Neural cell (in vitro differentiated cells): ENCODE measurements at regions not wholly inside any gene's neighbourhood (a gene's known extent, or its start where the extent isn't known, plus 50 kb on each side); places are given as distances from the start of the nearest gene placed in this dataset.

Experiments used
- H2AFZ ChIP-seq: fragments of 200-600, 300-800 bp; sonication (generic), shearing (Covaris generic); 2 replicates; pipeline ENCODE4 v1.6.0; 2014; ENCODE audit warnings: low read depth, mild to moderate bottlenecking, antibody characterized with exemption, low read length, moderate library complexity
- H3F3A ChIP-seq: fragments of 200-600 bp; shearing (Covaris generic); 2 replicates; pipeline ENCODE4 v1.6.1; 2016; ENCODE audit warnings: mild to moderate bottlenecking, moderate library complexity, mixed read lengths, antibody characterized with exemption, low read length; ENCODE audit not compliant: insufficient read depth, poor library complexity, severe bottlenecking
- H3K27ac ChIP-seq: fragments of 200-600, 300-800 bp; sonication (generic), shearing (Covaris generic); 2 replicates; pipeline ENCODE4 v1.5.1; 2014; ENCODE audit warnings: mild to moderate bottlenecking, low read length, moderate library complexity
- H3K27me3 ChIP-seq: fragments of 300-800, 200-600 bp; sonication (generic), shearing (Covaris generic); 2 replicates; pipeline ENCODE4 v1.6.0; 2014; ENCODE audit warnings: mild to moderate bottlenecking, low read depth, low read length, moderate library complexity; ENCODE audit not compliant: insufficient read depth
- H3K36me3 ChIP-seq: fragments of 300-800, 200-600 bp; sonication (generic), shearing (Covaris generic); 2 replicates; pipeline ENCODE4 v1.5.1; 2014; ENCODE audit warnings: mild to moderate bottlenecking, antibody characterized with exemption, low read length, moderate library complexity; ENCODE audit not compliant: insufficient read depth
- H3K4me2 ChIP-seq: fragments of 300-800, 200-600 bp; sonication (generic), shearing (Covaris generic); 2 replicates; pipeline ENCODE4 v1.6.0; 2014; ENCODE audit warnings: mild to moderate bottlenecking, low read length
- H3K4me3 ChIP-seq: fragments of 300-800, 200-600 bp; sonication (generic), shearing (Covaris generic); 2 replicates; pipeline ENCODE4 v1.5.1; 2014; ENCODE audit warnings: mild to moderate bottlenecking, low read length, moderate library complexity
- H3K79me2 ChIP-seq: fragments of 200-600 bp; shearing (Covaris generic); replicated peaks from 2 replicates; pipeline ENCODE4 v1.6.0; 2014; ENCODE audit warnings: mild to moderate bottlenecking, low read length, moderate library complexity; ENCODE audit not compliant: insufficient read depth
- H3K9ac ChIP-seq: fragments of 300-800, 200-600 bp; sonication (generic), shearing (Covaris generic); 2 replicates; pipeline ENCODE4 v1.6.1; 2016; ENCODE audit warnings: mild to moderate bottlenecking, low read length, mixed read lengths
- H3K9me2 ChIP-seq: fragments of 200-600 bp; shearing (Covaris generic); 2 replicates; pipeline ENCODE4 v1.6.1; 2016; ENCODE audit warnings: mild to moderate bottlenecking, low read length, mixed read lengths; ENCODE audit not compliant: insufficient read depth
- H3K9me3 ChIP-seq: fragments of 200-600, 300-800 bp; sonication (generic), shearing (Covaris generic); 2 replicates; pipeline ENCODE4 v1.6.1; 2016; ENCODE audit warnings: mild to moderate bottlenecking, mixed run types, low read length, moderate library complexity, mixed read lengths
- H4K20me1 ChIP-seq: fragments of 200-600 bp; shearing (Covaris generic); 2 replicates; pipeline ENCODE4 v1.6.1; 2016; ENCODE audit warnings: mild to moderate bottlenecking, mixed run types; ENCODE audit not compliant: insufficient read depth
- CTCF ChIP-seq: fragments of 450-650 bp; IDR thresholded peaks from 2 replicates; pipeline ENCODE4 v1.5.1; 2014; ENCODE audit warnings: antibody characterized with exemption, mild to moderate bottlenecking, moderate library complexity; ENCODE audit not compliant: poor library complexity, severe bottlenecking
- EP300 ChIP-seq: fragments of 450-650 bp; conservative IDR thresholded peaks from 2 replicates; pipeline ENCODE4 v1.6.1; 2014; ENCODE audit warnings: antibody characterized with exemption, mild to moderate bottlenecking, moderate library complexity; ENCODE audit not compliant: poor library complexity, severe bottlenecking
- EZH2 ChIP-seq: fragments of 200-600, 300-800 bp; shearing (Covaris generic), sonication (generic); IDR thresholded peaks from 2 replicates; pipeline ENCODE4 v1.6.1; 2014; ENCODE audit warnings: antibody characterized with exemption, low read length, borderline replicate concordance, mild to moderate bottlenecking; ENCODE audit not compliant: insufficient read depth, poor library complexity, severe bottlenecking
- MXI1 ChIP-seq: fragments of 450-650 bp; conservative IDR thresholded peaks from 2 replicates; pipeline ENCODE4 v1.6.1; 2014; ENCODE audit warnings: antibody characterized with exemption, mild to moderate bottlenecking; ENCODE audit not compliant: poor library complexity, severe bottlenecking
- POLR2AphosphoS5 ChIP-seq: IDR thresholded peaks from 2 replicates; pipeline ENCODE4 v1.6.1; 2012
- RAD21 ChIP-seq: fragments of 450-650 bp; conservative IDR thresholded peaks from 2 replicates; pipeline ENCODE4 v1.6.1; 2014; ENCODE audit warnings: antibody characterized with exemption, mild to moderate bottlenecking, moderate library complexity
- REST ChIP-seq: IDR thresholded peaks from 2 replicates; pipeline ENCODE4 v1.6.1; 2012; ENCODE audit warnings: borderline replicate concordance
- SMC3 ChIP-seq: fragments of 450-650 bp; conservative IDR thresholded peaks from 2 replicates; pipeline ENCODE4 v1.6.1; 2014; ENCODE audit warnings: antibody characterized with exemption, mild to moderate bottlenecking, moderate library complexity; ENCODE audit not compliant: poor library complexity
- TAF1 ChIP-seq: IDR thresholded peaks from 2 replicates; pipeline ENCODE4 v1.6.1; 2012; ENCODE audit warnings: low read depth

GRCh38 chr3:117160176-117160575 is 450.6 kb downstream of the TUSC7 start:
- Histone ChIP-seq H3K36me3 (no peaks in the 10 kb centered on the region), H4K20me1 (no peaks in the 10 kb centered on the region), H3F3A (peaks cover 5% of the 10 kb centered on the region), H3K4me2 (no peak overlapping the region), H3K4me3 (no peak overlapping the region), H3K27me3 (no peaks in the 10 kb centered on the region), H3K9me2 (no peaks in the 10 kb centered on the region), H3K79me2 (no peaks in the 10 kb centered on the region), H2AFZ (no peak overlapping the region), H3K9ac (no peak overlapping the region), H3K9me3 (no peaks in the 10 kb centered on the region), H3K27ac (peak overlapping the region; percentile 55)
- no peak for TF ChIP-seq EP300
- TF ChIP-seq CTCF = no peak
- TF ChIP-seq SMC3 = no peak
- TF ChIP-seq RAD21 = no peak
- TF ChIP-seq MXI1 = no peak
- no peak for TF ChIP-seq TAF1
- TF ChIP-seq REST = no peak
- no peak for TF ChIP-seq EZH2
- TF ChIP-seq POLR2AphosphoS5 = no peak

- Histone ChIP-seq H3K27me3 (no peaks in the 10 kb centered on the region), H3K27ac (peak overlapping the region; percentile 55), H3K36me3 (no peaks in the 10 kb centered on the region), H4K20me1 (no peaks in the 10 kb centered on the region), H3K9ac (no peak overlapping the region), H3F3A (peaks cover 5% of the 10 kb centered on the region), H2AFZ (no peak overlapping the region), H3K4me2 (no peak overlapping the region), H3K79me2 (no peaks in the 10 kb centered on the region), H3K4me3 (no peak overlapping the region), H3K9me2 (no peaks in the 10 kb centered on the region), H3K9me3 (no peaks in the 10 kb centered on the region)
- TF ChIP-seq EZH2 (no peak), SMC3 (no peak), REST (no peak), CTCF (no peak), EP300 (no peak), POLR2AphosphoS5 (no peak), RAD21 (no peak), TAF1 (no peak), MXI1 (no peak)
Measured at GRCh38 chr3:117161816-117162215, 452.2 kb downstream of the TUSC7 start.
